Stimulated activated CD4-positive, alpha-beta T cell treated with anti-CD3 and anti-CD28 coated beads, Interleukin-12 subunit alpha, Interleukin-12 subunit beta, amount 100 ng/mL, for 48 hours (primary cell): ENCODE measurements at regions not wholly inside any gene's neighbourhood (a gene's known extent, or its start where the extent isn't known, plus 50 kb on each side); places are given as distances from the start of the nearest gene placed in this dataset.

ENCODE experiments used
- DNase-seq, 3 donors: peaks; one replicate each; pipeline ENCODE4 v3.0.0-alpha.2; 2020; ENCODE audit warnings: low read depth in 2 of 3, low spot score in 1 of 3

DNA sequence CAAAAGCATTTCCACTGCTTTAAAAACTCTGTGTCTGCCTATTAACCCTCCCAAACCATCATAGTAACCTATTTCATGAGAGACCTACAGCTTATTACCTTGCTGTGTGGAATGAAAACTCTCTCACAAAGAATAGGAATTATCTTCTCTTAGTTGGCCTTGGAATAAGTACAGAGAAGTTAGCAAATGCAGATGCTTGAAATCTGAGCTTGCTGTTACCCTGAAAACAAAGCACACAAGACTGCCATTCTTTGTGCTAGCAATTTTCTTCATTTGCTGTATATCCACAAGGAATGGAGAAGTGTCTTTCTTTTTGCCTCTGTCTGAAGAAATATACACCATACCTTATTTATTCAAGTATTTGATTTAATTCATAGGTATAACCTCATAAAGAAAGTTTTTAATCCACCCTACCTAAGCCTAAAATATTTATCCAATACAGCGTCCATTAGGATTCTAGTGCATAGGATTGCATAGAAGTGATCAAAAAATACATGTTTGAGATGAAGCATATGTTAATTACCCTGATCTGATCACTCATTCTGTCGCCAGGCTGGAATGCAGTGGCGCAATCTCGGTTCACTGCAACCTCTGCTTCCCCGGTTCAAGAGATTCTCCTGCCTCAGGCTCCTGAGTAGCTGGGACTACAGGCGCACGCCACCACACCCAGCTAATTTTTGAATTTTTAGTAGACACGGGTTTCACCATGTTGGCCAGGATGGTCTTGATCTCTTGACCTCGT, 451.1 kb downstream of the LTN1 start:
- DNase-seq: no peak

GRCh38 chr21:28540514-28540913, 452.2 kb downstream of the LTN1 start:
- no peak for DNase-seq

- DNase-seq: no peak
Observed at GRCh38 chr21:28539623-28539988, 453.1 kb downstream of the LTN1 start.

- DNase-seq: no peak
Observed at GRCh38 chr21:28538987-28539622, 453.6 kb downstream of the LTN1 start.

- DNase-seq: no peak
Observed at GRCh38 chr21:28537371-28538079, 455.2 kb downstream of the LTN1 start.

- DNase-seq: no peak
Observed at GRCh38 chr21:28532446-28532845, 460.2 kb downstream of the LTN1 start.

- no peak for DNase-seq
Observed at GRCh38 chr21:28523367-28523766, 469.3 kb downstream of the LTN1 start.

- DNase-seq: no peak
Observed at GRCh38 chr21:28522014-28522799, 470.5 kb downstream of the LTN1 start.

DNA sequence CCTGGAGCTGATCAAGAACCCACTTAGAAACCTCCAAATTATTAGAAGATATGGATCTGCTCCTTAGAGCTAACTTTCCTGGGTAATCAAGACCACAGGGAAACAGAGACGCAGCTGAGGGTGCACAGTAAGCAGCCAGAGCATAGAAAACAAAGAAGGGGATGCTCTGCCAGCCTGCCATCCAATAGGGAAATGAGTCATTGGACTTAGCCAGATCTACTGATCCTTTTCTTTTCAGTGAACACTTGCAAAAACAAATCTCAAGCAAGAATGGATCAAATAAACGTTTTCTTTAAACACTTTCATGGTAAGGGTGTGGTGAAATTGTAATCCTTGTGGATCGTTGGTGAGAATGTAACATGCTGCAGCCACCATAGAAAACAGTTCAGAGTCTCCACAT, 474.0 kb downstream of the LTN1 start:
- no peak for DNase-seq

- DNase-seq: peak; percentile 25 to 56 (median 49)
Observed at GRCh38 chr21:28516991-28517592, 475.6 kb downstream of the LTN1 start.

DNA sequence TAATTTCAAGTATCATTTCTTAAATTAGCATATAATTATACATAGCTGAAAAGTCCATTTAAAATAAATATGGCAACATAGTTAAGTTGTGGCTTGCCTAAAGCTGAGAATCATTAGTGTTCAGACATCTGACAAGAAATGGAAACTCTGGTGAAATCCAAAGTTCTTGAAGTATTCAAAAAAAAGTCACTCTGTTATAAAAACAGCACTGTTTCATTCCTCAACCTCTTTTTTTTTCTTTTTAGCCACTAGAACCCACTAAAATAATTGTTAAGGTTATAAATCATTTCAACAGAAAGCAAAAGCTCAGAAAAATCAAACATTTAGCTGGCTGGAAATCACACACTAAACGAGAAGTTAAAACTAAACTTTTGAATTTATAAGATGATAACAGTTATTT, 476.7 kb downstream of the LTN1 start:
- no peak for DNase-seq

DNA sequence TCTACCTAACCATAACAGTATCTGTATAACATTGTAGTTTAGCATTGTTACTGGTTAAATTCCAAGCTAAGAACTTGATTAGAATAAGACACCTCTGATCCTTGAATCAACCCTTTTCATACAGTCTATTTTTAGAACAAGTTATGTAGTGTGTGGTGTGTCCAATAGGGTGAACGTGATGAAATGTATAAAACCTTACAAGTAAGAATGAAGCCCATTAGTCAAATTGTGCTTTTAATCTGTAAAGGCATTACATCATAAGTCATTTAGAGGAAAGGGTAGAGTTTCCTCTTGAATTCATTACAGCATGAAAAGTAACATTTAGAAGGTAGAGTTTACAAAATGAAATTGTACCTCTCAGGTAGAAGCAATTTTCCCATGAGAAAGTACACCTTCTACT, 479.2 kb downstream of the LTN1 start:
- no peak for DNase-seq

DNA sequence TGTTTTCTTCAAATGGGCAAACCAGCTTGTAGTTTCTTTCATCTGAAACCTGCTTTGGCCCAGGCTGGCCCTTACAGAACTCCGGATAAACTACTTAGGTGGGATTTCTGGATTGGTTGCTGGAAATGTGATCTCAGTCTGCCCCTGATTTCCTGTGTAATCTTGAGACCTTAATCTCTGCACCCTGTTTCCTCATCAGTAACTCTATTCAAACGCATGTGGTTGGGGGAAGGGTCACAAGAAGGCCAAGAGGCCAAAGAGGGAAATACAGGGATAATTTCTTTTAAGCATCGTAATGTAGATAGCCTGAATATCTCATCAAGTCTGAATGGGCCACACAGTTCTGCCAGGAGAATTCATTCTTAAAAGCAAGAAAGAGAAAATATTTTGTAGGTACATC, 483.6 kb downstream of the LTN1 start:
- no peak for DNase-seq

GRCh38 chr21:28508126-28508525, 484.6 kb downstream of the LTN1 start:
- DNase-seq: no peak

- DNase-seq: no peak
Observed at GRCh38 chr21:28496517-28496916, 496.2 kb downstream of the LTN1 start.

- DNase-seq: no peak
Observed at GRCh38 chr21:28492127-28492526, 500.6 kb downstream of the LTN1 start.

DNA sequence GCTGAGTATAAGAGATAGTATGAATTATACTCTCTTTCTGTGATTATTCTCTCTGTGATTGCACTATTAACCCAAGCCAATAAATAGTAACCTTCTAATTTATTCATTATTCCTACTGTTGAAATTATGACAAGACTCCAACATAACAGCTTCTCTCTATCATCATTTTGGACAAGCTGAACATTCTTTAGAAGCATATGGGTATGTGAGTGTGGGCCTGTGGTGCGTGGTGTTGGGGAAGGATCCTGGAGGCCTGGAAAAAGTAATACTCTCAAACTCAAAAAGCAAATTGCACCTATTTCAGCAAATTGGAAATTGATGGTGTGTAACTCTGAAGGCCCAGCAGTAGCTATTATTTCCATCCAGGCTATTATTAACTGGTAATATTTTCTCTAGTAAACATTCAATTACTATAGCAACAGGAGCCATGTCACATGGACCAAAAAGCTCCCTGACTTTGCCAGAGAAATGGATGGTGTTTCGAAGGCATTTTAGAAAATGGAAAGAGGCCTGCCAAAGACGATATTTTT, 502.8 kb downstream of the LTN1 start:
- DNase-seq: no peak

DNA sequence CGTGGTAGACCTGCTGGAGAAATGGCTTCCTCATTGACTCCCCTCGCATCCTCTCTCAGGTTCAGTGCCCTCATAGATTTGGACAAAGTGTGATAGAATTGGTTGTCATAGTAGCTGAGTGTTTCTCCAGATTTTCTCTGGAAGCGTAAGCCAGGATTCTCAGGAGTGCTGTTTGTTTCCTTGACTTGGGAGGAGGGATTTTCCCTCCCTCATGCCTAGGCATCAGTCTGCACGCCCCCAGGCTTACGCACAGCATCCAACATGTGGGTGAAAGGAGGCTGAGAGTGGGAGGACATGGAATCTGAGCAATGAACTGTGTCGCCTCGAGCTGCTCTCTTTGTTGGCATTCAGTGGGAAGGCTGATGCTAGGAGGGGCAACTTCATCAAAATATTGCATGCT, 503.5 kb downstream of the LTN1 start:
- no peak for DNase-seq

GRCh38 chr21:28487455-28488070, 505.1 kb downstream of the LTN1 start:
- DNase-seq: no peak

DNA sequence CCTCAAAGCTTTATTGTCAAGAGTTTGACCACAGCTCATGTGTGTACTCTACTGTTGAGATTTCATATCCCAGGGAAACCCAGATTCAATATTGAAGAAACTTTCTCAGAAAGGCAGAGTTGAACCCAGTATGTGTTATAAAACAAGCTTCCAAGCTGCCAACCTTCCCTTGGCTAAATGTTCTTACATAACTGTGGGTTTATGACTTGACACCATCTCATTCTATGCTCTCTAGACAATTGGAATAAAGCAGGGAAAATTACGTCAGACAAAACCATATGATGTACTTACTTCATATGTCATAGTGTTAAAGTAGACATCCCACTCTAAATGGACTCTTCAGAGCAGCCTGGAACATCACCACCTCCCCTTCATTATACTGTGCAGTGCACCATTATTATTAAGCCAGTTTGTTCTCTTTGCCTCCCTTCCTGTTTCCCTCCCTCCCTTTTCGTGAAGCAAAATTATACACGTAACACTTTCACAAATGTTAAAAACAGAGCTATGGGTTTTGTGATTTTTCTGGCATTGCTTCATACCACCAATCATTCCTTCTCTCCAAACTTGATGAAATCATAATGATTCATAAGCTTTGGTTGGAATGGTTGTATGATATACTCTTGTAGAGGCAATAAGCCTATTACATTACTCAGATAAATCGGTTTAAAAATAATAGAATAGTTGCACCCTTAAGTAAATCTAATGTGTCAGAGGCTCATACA, 507.2 kb downstream of the LTN1 start:
- no peak for DNase-seq
